A204.1 (cell line): ENCODE measurements at regions not wholly inside any gene's neighbourhood (a gene's known extent, or its start where the extent isn't known, plus 50 kb on each side); places are given as distances from the start of the nearest gene placed in this dataset.
"Not testable (repeated sequence)": the region's sequence is repeated elsewhere in the genome, so short reads cannot be mapped to it uniquely, and the experiment has no call there.

Experiments used
- FAIRE-seq: peaks from 2 replicates; lab custom pipeline; 2012; peaks lifted over from hg19 to GRCh38; lab: Jason Lieb, UNC

- no peak for FAIRE-seq
Measured at GRCh38 chrX:125378205-125378604, 58.5 kb downstream of the TEX13C start.

- no peak for FAIRE-seq
Measured at GRCh38 chrX:125378770-125379169, 59.1 kb downstream of the TEX13C start.

DNA sequence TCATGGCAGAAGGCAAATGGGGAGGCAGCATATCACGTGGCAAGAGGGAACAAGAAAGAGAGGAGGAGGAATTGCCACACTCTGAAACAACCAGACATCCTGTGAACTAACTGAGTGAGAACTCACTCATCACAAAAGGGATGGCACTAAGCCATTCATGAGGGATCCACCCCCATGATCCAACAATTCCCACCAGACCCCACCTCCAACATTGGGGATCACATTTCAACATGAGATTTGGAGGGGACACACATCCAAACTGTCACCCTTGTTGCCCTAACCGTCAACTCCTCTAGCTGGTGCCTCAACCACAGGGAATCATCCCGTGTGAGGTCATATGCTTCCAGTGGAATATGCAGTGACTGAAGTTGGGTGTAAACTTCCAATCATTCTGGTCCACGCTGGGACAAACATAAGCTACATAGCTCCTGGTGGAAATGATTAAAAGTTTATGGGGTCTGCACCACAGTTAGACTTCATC is 62.5 kb downstream of the TEX13C start:
- no peak for FAIRE-seq

DNA sequence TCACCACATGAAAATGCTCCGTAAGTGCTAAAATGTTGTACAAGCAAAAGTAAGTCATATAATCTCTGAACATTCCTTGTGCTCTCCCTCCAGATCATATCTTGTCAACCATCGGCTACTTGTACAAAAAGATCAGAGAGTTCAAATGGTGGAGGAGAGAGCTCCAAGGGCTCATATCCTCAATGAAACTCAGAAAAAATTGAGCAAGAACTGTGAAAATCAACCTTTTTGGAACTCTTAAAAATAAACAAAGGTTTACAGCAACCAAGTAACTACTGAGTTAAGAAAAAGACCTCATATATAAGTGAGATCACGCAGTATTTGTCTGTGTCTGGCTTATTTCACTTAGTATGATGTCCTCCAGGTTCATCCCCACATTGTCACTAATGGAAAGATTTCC is 63.2 kb downstream of the TEX13C start:
- no peak for FAIRE-seq

DNA sequence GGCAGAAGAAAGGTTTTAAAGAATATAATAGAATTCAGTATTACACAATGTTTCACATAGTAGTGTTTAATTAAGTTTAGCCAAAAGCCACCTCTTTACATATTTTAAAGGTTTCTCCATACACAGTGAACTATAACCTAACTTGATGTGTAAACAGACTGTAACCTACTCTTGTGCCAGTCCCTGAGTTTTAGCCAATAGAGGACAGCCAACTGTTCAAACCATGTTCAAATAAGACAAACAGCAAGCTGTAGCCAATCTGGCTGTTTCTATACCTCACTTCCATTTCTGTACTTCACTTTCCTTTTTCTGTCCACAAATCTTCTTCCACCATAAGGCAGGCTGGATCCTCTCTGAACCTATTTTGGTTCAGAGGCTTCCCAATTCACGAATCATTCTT is 65.2 kb downstream of the TEX13C start:
- FAIRE-seq, result no peak

DNA sequence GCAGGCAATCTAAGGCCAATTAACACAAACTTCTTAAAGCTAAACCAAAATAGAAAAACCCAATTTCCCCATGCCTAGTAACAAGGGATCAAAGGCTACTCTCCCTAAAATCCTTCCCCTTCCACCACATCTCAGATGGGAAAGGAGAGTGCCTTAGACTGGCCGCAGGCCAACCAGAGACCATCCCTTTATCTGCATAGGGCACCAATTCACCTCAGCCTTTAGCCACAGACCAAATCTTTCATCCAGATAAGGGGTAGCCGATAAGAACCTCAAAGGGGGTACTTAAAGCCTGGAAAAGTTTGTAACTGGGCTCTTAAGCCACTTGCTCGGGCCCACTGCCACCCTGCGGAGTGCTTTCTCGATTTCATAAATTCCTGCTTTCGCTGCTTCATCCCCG is 68.3 kb downstream of the TEX13C start:
- no peak for FAIRE-seq

DNA sequence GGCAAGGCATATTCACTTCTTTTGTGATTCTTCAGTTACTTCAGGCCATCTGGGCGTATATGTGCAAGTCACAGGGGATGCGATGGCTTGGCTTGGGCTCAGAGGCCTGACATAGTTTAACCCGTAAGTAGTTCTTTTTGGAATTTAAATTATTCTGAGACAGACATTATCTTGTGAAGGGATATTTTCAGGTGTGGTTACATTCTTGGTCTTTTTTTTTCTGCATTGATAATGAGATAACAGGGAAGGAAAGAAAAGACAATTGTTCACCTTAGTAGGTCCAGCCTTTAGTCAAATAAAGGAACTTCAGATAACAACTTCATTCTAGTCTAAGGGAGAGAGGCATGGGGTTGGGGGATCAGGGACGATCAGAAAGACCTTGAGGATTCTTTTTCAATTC is 74.8 kb downstream of the TEX13C start:
- FAIRE-seq, result no peak

GRCh38 chrX:125395626-125396025 is 76.0 kb downstream of the TEX13C start:
- FAIRE-seq, result no peak

DNA sequence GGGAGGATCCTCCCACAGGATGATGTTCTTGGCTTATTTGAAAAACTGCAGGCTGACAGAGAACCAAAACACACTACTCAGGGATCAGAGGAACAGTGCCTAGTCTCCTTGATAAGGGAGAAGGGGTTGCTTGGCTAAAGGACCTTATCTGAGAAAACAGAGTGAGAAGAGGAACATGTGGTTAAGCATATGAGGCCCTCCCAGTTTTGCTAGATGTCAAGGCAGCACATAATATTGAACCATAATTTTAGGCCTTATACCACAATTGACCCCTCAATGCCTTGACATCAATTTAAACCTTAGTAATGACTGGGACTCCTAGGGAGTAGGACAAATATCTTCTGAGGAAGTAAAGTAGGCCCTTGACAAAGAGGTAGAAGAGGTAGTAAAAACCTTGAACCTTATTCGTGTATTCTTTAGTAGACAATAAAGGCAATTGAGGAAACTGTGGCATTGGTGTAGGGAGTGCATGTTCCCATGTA is 79.3 kb downstream of the TEX13C start:
- no peak for FAIRE-seq

DNA sequence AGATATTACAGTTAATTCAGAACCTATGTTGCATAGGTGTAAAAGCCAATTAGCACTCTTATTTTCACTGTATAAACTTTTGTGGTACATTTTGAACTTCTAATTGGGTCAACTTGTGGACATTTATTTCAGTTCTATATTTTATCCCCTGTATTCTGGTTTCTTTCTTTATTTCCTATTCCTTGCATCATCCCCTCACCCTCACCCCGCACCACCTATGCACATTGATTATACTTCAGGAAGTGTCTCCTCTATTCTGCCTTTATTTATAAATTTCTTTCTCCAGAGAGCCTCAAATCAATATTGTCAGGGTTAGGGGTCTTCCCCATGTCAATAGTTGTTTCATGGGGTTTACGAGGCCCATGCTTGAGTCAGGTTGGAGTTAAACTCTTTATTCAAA is 83.1 kb downstream of the TEX13C start:
- FAIRE-seq, result no peak

DNA sequence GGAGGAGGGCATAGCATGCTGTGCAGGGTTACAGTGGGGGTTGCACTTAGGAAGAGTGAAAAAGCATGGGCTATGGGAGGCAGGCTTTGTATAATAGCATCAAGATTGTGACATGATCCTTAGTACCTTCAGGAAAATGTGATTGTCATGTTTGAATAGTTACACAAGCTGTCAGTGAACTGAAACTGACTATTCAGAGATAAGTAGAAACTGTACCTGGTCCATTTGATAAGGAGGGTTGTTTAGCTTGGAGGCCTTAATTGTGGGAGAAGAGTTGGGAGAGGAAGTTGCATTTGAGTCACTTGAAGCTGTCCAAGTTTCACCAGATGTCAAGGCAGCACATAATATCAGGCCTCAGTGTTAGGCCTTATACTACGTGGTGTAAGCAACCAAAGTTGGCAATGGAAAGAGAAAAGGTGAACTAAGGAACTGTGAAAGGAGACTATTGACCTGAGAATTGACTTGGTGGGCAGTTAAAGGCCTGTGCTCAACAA is 85.0 kb downstream of the TEX13C start:
- FAIRE-seq, result no peak

- no peak for FAIRE-seq
Measured at GRCh38 chrX:125405339-125405738, 85.7 kb downstream of the TEX13C start.

DNA sequence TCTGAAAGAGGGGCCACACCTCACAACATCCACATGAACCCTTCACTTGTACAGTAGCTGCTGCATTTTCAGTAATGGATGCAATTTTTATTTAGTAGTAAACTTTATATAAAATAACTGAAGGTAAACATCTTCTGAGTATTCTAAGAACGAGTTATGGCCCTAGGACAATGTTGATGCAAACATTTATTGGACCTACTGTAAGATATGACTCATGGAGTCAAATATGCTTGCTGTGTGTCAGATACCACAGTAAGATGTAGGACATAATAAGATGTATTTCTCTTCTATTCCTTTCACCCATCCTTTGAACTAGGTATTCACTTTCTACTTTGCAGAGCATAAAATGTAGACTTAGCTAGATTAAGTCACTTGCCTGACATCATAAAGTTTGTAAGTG is 87.6 kb downstream of the TEX13C start:
- no peak for FAIRE-seq

GRCh38 chrX:125420809-125421208 is 101.1 kb downstream of the TEX13C start:
- no peak for FAIRE-seq

DNA sequence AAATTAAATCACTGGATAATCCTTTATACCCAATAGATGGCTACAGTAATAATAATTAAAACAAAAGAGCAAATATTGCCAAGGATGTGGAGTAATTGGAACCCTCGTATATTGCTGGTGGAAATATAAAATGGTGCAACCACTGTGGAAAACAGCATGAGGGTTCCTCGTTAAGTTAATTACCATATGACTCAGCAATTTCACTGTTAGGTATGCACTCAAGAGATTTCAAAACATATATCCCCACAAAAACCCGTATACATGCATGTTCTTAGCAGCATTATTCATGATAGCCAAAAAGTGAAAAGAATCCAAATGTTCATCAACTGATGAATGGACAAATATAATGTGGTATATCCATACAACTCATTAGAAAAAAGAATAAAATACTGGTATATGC is 103.3 kb downstream of the TEX13C start:
- FAIRE-seq, result no peak

DNA sequence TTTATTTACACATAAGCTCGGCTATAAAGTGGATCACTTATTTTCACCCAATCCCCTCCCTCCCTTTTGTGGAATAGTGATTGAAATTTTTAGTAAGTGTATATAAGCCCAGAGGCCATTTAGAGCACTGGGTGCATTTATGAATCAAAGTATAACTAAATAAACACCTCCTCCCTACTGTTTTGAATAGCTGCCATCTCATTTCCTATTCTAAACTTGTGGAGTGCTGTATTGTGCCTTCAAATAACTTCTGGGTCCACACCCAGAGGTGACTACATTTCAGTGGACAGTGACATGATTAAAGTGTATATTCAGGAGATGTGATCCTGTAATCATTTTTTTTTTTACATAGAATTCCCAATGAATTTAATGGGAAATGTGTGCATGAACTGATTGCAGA is 104.9 kb downstream of the TEX13C start:
- no peak for FAIRE-seq

DNA sequence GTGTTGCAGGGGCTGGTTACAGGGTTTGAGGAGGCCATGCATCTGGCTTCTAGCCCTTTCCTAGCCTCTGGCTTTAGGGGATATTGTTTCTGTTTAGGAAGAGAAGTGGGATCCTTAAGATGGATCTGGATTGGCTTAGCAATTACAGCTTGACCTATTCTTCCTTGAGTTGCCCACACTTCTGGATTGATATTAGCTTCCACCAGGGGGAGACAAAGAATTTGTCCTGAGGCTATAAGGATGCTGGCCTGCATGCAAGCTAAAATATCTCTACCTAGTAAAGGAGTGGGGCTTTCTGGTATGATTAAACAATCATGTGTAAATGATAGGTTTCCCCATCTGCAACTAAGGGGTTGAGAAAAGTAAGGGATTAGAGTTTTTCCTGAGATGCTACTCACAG is 117.2 kb downstream of the TEX13C start:
- no peak for FAIRE-seq

DNA sequence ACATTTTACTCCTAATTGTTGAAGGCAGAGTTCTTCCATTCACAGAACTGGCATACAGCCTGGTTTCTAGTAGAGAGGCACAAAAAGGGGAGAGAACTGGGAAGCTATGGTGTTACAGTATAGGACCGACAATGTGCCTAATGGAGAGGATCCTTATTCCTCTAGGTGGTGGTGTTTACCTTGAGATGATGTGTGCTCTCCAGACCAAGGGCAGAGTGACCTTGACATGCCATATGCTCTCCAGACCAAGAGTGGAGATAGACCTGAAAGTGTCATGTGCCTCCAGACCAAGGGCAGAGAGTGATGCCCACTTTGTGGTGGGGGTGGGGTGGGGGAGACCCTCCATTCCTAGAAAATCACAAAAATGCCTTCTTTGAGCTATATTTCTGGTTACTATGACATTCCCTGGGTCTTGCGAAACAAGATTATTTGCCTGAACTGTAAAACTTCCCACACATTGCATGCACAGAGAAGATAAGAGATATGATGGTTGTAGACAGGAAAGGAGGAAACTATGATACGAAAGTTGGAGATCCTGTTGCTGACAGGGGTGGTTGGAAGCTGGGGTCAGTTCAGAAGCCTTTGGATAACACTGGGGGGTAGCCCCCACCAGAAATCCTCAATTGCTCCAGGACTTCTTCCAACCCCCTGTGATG is 119.7 kb downstream of the TEX13C start:
- no peak for FAIRE-seq

GRCh38 chrX:125444659-125445058 is 125.0 kb downstream of the TEX13C start:
- no peak for FAIRE-seq

GRCh38 chrX:125475482-125475881 is 155.8 kb downstream of the TEX13C start:
- no peak for FAIRE-seq

- FAIRE-seq, result no peak
Measured at GRCh38 chrX:125492439-125492838, 172.8 kb downstream of the TEX13C start.

DNA sequence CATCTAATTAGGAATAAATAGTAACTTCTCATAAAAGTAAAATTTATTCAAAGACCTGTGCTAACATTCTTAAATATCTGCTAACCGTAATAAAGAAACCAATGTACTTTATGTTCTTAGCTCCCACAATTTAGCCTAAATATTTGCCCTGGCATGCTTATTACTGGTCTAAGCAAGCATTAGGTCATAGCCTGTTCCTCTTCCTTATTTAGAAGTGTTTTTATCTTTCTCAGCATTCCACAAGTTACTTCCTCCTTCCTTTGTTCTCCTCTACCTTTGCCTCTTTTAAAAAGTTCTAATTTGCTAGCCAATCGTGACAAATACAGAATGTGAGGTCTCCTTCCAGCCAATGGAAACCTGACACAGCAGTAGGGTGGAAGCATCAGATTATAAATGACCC is 173.3 kb downstream of the TEX13C start:
- FAIRE-seq, result not testable (repeated sequence)

DNA sequence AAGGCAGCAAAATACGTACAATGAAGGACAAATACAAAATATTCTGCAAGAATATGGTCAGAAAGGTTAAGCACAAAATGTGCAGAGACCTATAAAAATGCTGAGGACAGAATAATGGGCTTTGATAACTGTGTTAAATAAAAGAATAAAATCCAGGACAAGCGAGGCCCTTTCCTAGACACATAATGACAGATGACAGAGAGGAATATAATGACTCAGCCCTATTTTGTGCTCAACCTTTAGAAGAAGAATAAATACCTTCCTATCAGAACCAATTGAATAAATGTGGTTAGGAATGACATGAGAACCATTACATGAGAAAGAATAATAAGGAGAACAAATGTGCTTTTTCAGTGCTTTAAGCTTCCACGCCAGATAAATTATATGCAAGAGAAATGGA is 178.0 kb downstream of the TEX13C start:
- FAIRE-seq, result no peak

DNA sequence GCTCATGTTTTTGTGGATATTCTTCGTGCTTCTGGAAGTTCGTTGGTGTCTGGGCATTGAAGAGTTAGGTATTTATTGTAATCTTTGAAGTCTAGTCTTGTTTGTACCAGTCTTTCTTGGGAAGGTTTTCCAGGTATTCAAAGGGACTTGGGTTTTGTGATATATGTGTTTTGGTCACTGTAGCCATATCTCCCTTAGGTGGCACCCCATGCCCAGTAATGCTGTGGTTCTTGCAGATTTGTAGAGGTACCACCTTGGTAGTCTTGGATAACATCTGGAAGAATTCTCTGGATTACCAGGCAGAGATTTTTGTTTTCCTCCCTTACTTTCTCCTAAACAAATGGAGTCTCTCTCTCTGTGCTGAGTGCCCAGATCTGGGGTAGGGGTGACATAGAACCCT is 184.1 kb downstream of the TEX13C start:
- no peak for FAIRE-seq

- no peak for FAIRE-seq
Measured at GRCh38 chrX:125505207-125505606, 185.5 kb downstream of the TEX13C start.
